ENCODE measurements at regions not wholly inside any gene's neighbourhood (a gene's known extent, or its start where the extent isn't known, plus 50 kb on each side); places are given as distances from the start of the nearest gene placed in this dataset.

GRCh38 chr1:5661196-5662085 lies 330.8 kb downstream of the NPHP4 start:
- TF ChIP-seq POLR2AphosphoS5 (IDR thresholded peaks at IDR 0.05) (no peak), CTCF (IDR thresholded peaks at IDR 0.05) (no peak), POLR2A (IDR thresholded peaks at IDR 0.05) (no peak)

Data from breast epithelium (tissue), 3 donors.